A673 (cell line): ENCODE measurements at regions not wholly inside any gene's neighbourhood (a gene's known extent, or its start where the extent isn't known, plus 50 kb on each side); places are given as distances from the start of the nearest gene placed in this dataset.

ENCODE experiments used
- BruUV-seq: library from RNA; stranded (reverse); fragments of 400-500 nt; replicated peaks from 2 replicates; lab custom pipeline; 2021; lab: Mats Ljungman, UMichigan
- CTCF ChIA-PET: fragments of 300-600 bp; sonication (Branson Sonifier 250); formaldehyde crosslinking; loops from one replicate; lab custom pipeline; 2022; ENCODE audit warnings: antibody characterized with exemption; lab: Charles Lee
- POLR2A ChIA-PET: fragments of 300-600 bp; sonication (Branson Sonifier 250); formaldehyde crosslinking; loops from one replicate; lab custom pipeline; 2022; ENCODE audit warnings: antibody characterized with exemption; ENCODE audit not compliant: low non-redundant PET; lab: Charles Lee
- DNase-seq: peaks from one replicate; pipeline ENCODE4 v3.0.0-alpha.2; 2015; ENCODE audit warnings: low spot score
- H3K27ac ChIP-seq: fragments of 200-600 bp; sonication (generic); 2 replicates; pipeline ENCODE4 v1.5.1; 2016; ENCODE audit warnings: mixed run types, low read depth, mild to moderate bottlenecking, mixed read lengths, antibody characterized with exemption, low read length; ENCODE audit not compliant: poor library complexity, severe bottlenecking
- H3K27me3 ChIP-seq: fragments of 200-600 bp; sonication (generic); replicated peaks from 2 replicates; pipeline ENCODE4 v1.6.1; 2017; ENCODE audit warnings: mixed run types, low read depth, mild to moderate bottlenecking, mixed read lengths, antibody characterized with exemption, low read length; ENCODE audit not compliant: insufficient read depth, poor library complexity
- H3K36me3 ChIP-seq: fragments of 200-600 bp; sonication (generic); 2 replicates; pipeline ENCODE4 v1.6.1; 2016; ENCODE audit warnings: mixed run types, mild to moderate bottlenecking, mixed read lengths, antibody characterized with exemption, low read length; ENCODE audit not compliant: insufficient read depth, poor library complexity, severe bottlenecking
- H3K4me1 ChIP-seq: fragments of 200-600 bp; sonication (generic); 2 replicates; pipeline ENCODE4 v1.6.1; 2017; ENCODE audit warnings: mixed run types, mild to moderate bottlenecking, mixed read lengths, antibody characterized with exemption, low read length; ENCODE audit not compliant: insufficient read depth, poor library complexity, severe bottlenecking
- H3K4me3 ChIP-seq: fragments of 200-600 bp; sonication (generic); 2 replicates; pipeline ENCODE4 v1.5.1; 2016; ENCODE audit warnings: low read depth, mixed run types, mild to moderate bottlenecking, mixed read lengths, low read length; ENCODE audit not compliant: poor library complexity, severe bottlenecking
- H3K9me3 ChIP-seq: fragments of 200-600 bp; sonication (generic); 2 replicates; pipeline ENCODE4 v1.6.1; 2016; ENCODE audit warnings: mixed run types, low read depth, mild to moderate bottlenecking, mixed read lengths, antibody characterized with exemption, low read length; ENCODE audit not compliant: poor library complexity, severe bottlenecking
- EZH2 ChIP-seq: fragments of 200-600 bp; sonication (generic); IDR thresholded peaks from 2 replicates; pipeline ENCODE4 v1.6.1; 2017; ENCODE audit warnings: borderline replicate concordance, low read depth, mild to moderate bottlenecking, mixed read lengths, antibody characterized with exemption, low read length; ENCODE audit not compliant: poor library complexity, severe bottlenecking
- intact Hi-C: fragments of 100-400 bp; cut with micrococcal nuclease; formaldehyde crosslinking; loops from one replicate; pipeline ENCODE4 v1.10.0; 2022; ENCODE audit not compliant: unreplicated experiment
- TF ChIP-seq, protein P1 (sequence below): fragments of 300-800, 200-600 bp; sonication (generic); conservative IDR thresholded peaks from 2 replicates; pipeline ENCODE4 v1.5.1; 2017; ENCODE audit warnings: low read depth, mild to moderate bottlenecking, antibody characterized with exemption, low read length, moderate library complexity, mixed read lengths

DNA sequence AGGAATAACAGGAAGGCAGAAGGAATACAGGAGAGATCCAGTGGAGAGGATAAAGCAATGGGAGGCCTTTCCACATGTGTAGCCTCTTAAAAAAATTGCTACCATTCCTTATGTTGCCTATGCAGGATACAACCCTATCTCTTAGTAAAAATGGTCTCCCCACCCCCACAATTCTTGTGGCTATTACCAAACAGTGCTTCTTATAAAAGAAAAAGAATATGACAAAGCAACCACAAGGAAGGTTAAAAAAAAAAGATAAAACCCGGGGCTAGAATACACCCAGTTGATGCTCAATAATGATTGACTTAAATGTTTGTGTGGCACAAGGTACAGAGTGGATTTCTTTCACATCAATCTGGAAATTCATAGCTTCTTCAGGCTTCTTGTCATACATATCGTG, 250.9 kb downstream of the HIVEP2 start:
- CTCF ChIA-PET, result no interaction called here
- POLR2A ChIA-PET, result no interaction called here
- no peak for DNase-seq
- no TSS peak for BruUV-seq
- Histone ChIP-seq H3K4me3 (no peak overlapping the region), H3K4me1 (no peaks in the 10 kb centered on the region), H3K27me3 (no peaks in the 10 kb centered on the region), H3K9me3 (no peaks in the 10 kb centered on the region), H3K36me3 (no peaks in the 10 kb centered on the region), H3K27ac (no peak overlapping the region)
- TF ChIP-seq, protein P1, sequence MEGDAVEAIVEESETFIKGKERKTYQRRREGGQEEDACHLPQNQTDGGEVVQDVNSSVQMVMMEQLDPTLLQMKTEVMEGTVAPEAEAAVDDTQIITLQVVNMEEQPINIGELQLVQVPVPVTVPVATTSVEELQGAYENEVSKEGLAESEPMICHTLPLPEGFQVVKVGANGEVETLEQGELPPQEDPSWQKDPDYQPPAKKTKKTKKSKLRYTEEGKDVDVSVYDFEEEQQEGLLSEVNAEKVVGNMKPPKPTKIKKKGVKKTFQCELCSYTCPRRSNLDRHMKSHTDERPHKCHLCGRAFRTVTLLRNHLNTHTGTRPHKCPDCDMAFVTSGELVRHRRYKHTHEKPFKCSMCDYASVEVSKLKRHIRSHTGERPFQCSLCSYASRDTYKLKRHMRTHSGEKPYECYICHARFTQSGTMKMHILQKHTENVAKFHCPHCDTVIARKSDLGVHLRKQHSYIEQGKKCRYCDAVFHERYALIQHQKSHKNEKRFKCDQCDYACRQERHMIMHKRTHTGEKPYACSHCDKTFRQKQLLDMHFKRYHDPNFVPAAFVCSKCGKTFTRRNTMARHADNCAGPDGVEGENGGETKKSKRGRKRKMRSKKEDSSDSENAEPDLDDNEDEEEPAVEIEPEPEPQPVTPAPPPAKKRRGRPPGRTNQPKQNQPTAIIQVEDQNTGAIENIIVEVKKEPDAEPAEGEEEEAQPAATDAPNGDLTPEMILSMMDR, result no peak
- TF ChIP-seq EZH2, result no peak
- intact Hi-C loops, result loop anchor here (10.0 kb wide), 3 partner anchors 219 to 841 kb away; partner anchors contain the start of gene HIVEP2

DNA sequence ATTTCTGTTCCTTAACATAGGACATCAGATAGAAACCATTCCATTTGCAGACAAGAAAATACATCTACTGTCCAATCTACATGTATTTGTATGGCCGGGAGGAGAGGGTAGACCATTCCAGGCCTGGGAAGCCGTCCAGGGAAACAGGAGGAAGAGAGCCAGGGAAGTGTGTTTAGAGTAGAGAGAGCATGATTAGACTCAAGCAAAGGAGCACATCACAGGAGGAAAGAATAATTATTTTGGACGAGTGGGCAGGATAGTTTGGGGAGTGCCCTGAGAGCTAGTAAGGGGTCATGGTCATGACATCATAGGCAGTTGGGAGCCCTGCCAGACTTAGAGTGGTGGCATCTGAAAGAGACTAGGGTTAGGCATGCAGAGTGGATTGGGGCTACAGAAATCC, 250.0 kb downstream of the HIVEP2 start:
- no peak overlapping the region for H3K4me3 ChIP-seq
- intact Hi-C loops, result loop anchor here (10.0 kb wide), 3 partner anchors 220 to 840 kb away; partner anchors contain the start of gene HIVEP2
- no peaks in the 10 kb centered on the region for H3K4me1 ChIP-seq
- no peaks in the 10 kb centered on the region for H3K36me3 ChIP-seq
- no peak for TF ChIP-seq EZH2
- H3K9me3 ChIP-seq, result no peaks in the 10 kb centered on the region
- ChIA-PET CTCF (no interaction called here), POLR2A (no interaction called here)
- no TSS peak for BruUV-seq
- DNase-seq, result no peak
- no peak overlapping the region for H3K27ac ChIP-seq
- no peaks in the 10 kb centered on the region for H3K27me3 ChIP-seq

- POLR2A ChIA-PET, result no interaction called here
- intact Hi-C loops, result loop anchor here (10.0 kb wide), 3 partner anchors 222 to 838 kb away; partner anchors contain the start of gene HIVEP2
- Histone ChIP-seq H3K36me3 (no peaks in the 10 kb centered on the region), H3K4me3 (no peak overlapping the region), H3K9me3 (no peaks in the 10 kb centered on the region), H3K27ac (no peak overlapping the region), H3K27me3 (no peaks in the 10 kb centered on the region), H3K4me1 (no peaks in the 10 kb centered on the region)
- no TSS peak for BruUV-seq
- TF ChIP-seq EZH2, result no peak
- TF ChIP-seq, protein P1, result no peak
- CTCF ChIA-PET, result no interaction called here
- no peak for DNase-seq
These were observed 248.6 kb downstream of the HIVEP2 start for GRCh38 chr6:142696123-142697000.
